ENCODE measurements at regions not wholly inside any gene's neighbourhood (a gene's known extent, or its start where the extent isn't known, plus 50 kb on each side); places are given as distances from the start of the nearest gene placed in this dataset.
"Not testable (repeated sequence)": the region's sequence is repeated elsewhere in the genome, so short reads cannot be mapped to it uniquely, and the experiment has no call there.

DNA sequence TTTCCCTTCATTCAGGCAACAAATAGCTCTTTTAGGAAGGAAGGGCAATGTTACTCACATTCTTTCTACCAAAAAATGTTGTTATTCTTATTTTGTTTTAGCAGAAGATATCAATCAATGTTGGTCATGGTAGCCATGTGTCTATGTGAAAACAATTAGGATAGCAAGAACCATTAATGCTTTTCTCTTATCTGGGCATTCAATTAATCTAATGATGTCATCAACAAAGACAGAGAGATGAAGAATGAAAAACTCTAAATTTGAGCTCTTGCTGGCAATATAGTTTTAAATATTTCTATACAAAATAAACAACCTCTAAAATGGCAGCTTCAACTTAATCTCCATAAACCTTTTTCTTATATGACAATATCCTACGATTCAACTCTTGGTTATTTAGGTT is 353.7 kb upstream of the ANKRD30A start:
- no peaks in the 10 kb centered on the region for H3K9me3 ChIP-seq

DNA sequence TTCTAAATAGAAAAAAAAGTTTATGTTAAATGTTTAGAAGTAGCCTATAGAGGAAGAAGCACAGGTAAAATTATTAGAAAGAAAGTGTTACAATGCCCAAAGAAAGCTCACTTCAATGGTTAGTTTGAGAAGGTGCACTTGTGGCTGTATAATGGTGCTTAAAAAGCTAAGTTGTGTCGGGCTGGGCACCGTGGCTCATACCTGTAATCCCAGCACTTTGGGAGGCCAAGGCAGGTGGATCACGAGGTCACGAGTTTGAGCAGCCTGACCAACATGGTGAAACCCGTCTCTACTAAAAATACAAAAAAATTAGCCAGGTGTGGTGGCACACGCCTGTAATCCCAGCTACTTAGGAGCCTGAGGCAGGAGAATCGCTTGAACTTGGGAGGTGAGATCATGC is 355.7 kb upstream of the ANKRD30A start:
- intact Hi-C loops (cut with DNase I; ENCODE audit: low total_unique reads); H3K9me3 ChIP-seq; H3K27me3 ChIP-seq; H3K4me3 ChIP-seq; H3K36me3 ChIP-seq; DNase-seq (ENCODE audit: low spot score in 2 of 2); H3K27ac ChIP-seq; H3K4me1 ChIP-seq: not testable (repeated sequence)

More for the DNA sequence above, 353.7 kb upstream of the ANKRD30A start:
- TF ChIP-seq, protein P1, sequence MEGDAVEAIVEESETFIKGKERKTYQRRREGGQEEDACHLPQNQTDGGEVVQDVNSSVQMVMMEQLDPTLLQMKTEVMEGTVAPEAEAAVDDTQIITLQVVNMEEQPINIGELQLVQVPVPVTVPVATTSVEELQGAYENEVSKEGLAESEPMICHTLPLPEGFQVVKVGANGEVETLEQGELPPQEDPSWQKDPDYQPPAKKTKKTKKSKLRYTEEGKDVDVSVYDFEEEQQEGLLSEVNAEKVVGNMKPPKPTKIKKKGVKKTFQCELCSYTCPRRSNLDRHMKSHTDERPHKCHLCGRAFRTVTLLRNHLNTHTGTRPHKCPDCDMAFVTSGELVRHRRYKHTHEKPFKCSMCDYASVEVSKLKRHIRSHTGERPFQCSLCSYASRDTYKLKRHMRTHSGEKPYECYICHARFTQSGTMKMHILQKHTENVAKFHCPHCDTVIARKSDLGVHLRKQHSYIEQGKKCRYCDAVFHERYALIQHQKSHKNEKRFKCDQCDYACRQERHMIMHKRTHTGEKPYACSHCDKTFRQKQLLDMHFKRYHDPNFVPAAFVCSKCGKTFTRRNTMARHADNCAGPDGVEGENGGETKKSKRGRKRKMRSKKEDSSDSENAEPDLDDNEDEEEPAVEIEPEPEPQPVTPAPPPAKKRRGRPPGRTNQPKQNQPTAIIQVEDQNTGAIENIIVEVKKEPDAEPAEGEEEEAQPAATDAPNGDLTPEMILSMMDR (IDR thresholded peaks at IDR 0.05) = no peak
- TF ChIP-seq POLR2AphosphoS5 (IDR thresholded peaks at IDR 0.05) (no peak), POLR2A (IDR thresholded peaks at IDR 0.05) (no peak)
- intact Hi-C loops (cut with DNase I; ENCODE audit: low total_unique reads) = no loop called here
- no peak overlapping the region for H3K4me3 ChIP-seq
- no peaks in the 10 kb centered on the region for H3K27me3 ChIP-seq
- no peaks in the 10 kb centered on the region for H3K36me3 ChIP-seq
- DNase-seq (ENCODE audit: low spot score in 2 of 2) = no peak
- no peak overlapping the region for H3K27ac ChIP-seq
- H3K4me1 ChIP-seq = no peaks in the 10 kb centered on the region

DNA sequence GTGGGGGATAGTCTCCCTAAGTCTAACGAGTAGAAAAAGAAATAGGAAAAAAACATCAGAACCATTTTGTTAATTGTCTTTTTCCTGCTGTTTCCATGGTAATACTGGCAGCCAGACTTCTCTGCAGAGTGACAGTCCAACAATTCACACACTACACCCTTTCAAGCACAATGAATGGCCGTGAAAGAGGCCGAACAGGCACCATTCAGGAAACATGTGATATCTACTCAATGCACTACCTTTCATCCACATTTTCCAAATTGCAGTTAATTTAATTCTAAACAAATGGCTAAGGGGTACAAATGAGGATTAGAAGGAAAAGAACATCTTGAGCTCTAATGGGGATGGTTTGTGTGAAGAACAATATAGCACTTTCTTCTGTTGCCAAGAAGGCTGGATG is 358.5 kb upstream of the ANKRD30A start:
- TF ChIP-seq, protein P1 (IDR thresholded peaks at IDR 0.05) = no peak
- no peak for TF ChIP-seq POLR2AphosphoS5 (IDR thresholded peaks at IDR 0.05)
- TF ChIP-seq POLR2A (IDR thresholded peaks at IDR 0.05) = no peak
- intact Hi-C loops (cut with DNase I; ENCODE audit: low total_unique reads) = no loop called here
- no peaks in the 10 kb centered on the region for H3K36me3 ChIP-seq
- H3K27ac ChIP-seq = no peak overlapping the region
- DNase-seq (ENCODE audit: low spot score in 2 of 2) = no peak
- no peaks in the 10 kb centered on the region for H3K9me3 ChIP-seq
- no peaks in the 10 kb centered on the region for H3K27me3 ChIP-seq
- no peaks in the 10 kb centered on the region for H3K4me1 ChIP-seq
- no peak overlapping the region for H3K4me3 ChIP-seq

DNA sequence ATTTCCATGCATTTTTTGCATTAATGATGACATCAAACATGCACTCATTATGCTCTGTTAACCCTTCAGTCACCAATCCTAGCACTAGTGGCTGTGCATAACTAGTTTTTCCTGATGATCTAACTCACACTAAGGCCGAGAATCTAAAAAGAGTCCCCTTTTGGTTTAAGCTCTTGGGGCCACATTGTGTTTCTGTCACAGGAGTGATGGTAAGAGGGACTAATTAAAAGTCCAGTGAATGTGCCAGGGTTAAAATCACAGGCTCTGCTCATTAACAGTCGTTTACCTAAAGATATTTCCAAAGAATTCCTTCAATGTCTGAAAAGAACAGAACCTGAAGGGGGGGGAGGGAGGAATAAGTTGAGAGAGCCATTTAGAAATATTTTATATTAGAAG is 359.0 kb upstream of the ANKRD30A start:
- H3K27me3 ChIP-seq = no peaks in the 10 kb centered on the region
- no peaks in the 10 kb centered on the region for H3K36me3 ChIP-seq
- TF ChIP-seq POLR2AphosphoS5 (IDR thresholded peaks at IDR 0.05) (no peak), POLR2A (IDR thresholded peaks at IDR 0.05) (no peak)
- no peaks in the 10 kb centered on the region for H3K9me3 ChIP-seq
- no peak overlapping the region for H3K27ac ChIP-seq
- DNase-seq (ENCODE audit: low spot score in 2 of 2) = no peak
- H3K4me1 ChIP-seq = no peaks in the 10 kb centered on the region
- no peak overlapping the region for H3K4me3 ChIP-seq
- intact Hi-C loops (cut with DNase I; ENCODE audit: low total_unique reads) = no loop called here

DNA sequence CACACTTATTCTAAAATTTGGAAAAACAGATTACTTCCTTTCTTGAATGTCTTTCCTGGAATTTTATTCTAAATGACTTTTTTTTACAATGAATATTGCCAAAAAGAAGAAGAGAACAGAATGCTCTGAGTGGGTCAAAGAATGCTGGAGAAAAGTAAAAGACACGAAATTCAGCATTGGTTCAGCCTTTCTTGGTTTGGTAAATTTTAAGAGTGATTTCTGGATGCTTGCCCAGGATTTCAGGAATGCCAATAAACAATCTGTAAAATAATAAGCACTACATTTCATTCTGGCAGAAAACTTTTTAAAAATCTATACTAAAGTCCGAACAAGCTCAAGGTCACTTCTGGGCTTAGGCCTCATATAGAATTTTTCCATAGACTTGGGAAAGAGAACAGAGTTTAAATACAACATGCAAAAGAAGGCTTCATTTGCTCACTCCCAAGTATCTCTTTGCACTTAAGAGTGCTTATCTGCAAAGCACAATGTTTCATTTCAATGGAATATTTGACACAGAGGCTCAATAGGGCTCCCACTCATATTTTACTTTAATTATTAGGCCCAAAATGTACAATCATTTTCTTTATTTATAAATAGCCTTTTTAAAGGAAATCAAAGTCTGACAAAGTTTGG is 359.5 kb upstream of the ANKRD30A start:
- H3K9me3 ChIP-seq = no peaks in the 10 kb centered on the region
- intact Hi-C loops (cut with DNase I; ENCODE audit: low total_unique reads) = no loop called here
- H3K4me3 ChIP-seq = no peak overlapping the region
- no peaks in the 10 kb centered on the region for H3K36me3 ChIP-seq
- H3K27me3 ChIP-seq = no peaks in the 10 kb centered on the region
- no peak overlapping the region for H3K27ac ChIP-seq
- no peak for DNase-seq (ENCODE audit: low spot score in 2 of 2)
- TF ChIP-seq POLR2AphosphoS5 (IDR thresholded peaks at IDR 0.05) (no peak), POLR2A (IDR thresholded peaks at IDR 0.05) (no peak)
- no peaks in the 10 kb centered on the region for H3K4me1 ChIP-seq

DNA sequence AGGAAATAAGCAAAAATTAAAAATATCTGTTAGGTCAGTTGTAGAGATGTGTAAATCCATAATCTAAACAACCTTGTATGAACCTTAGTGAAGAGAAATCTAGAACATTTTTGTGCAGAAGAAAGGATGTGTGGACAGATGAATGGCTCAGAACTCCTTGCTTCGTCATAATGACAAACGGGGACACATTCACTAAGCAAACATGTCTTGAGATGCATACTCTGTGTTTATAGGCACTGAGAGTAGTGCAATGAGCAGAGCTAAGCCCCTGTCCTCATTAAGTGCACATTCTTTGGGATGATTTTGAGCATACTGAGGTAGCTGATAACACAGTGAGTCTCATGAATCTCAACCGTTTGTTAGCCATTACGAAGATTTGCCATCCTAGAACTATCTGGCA is 360.6 kb upstream of the ANKRD30A start:
- Histone ChIP-seq H3K36me3 (no peaks in the 10 kb centered on the region), H3K27me3 (no peaks in the 10 kb centered on the region), H3K4me3 (no peak overlapping the region), H3K4me1 (no peaks in the 10 kb centered on the region), H3K27ac (no peak overlapping the region), H3K9me3 (no peaks in the 10 kb centered on the region)
- DNase-seq (ENCODE audit: low spot score in 2 of 2) = no peak
- TF ChIP-seq POLR2A (IDR thresholded peaks at IDR 0.05) (no peak), POLR2AphosphoS5 (IDR thresholded peaks at IDR 0.05) (no peak)
- TF ChIP-seq, protein P1 (IDR thresholded peaks at IDR 0.05) = no peak
- intact Hi-C loops (cut with DNase I; ENCODE audit: low total_unique reads) = no loop called here

DNA sequence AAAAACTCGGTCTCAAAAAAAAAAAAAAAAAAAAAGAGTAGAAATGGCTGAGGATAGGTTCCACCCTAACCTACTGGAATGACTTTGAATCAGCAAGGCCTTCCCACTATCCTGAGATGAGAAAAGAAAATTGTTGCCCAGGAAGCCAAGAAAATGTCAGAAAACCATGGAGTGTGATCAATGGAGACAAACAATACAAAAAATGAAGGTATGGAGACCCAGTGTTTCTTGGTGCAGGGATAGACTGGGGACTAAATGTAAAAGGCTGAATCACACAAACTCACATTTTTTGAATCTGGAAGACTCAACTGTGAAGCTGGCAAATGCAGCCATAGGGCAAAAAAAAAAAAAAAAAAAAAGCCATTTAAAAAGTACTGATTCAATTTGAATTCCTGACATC is 364.3 kb upstream of the ANKRD30A start:
- H3K4me1 ChIP-seq = no peaks in the 10 kb centered on the region
- no peaks in the 10 kb centered on the region for H3K27me3 ChIP-seq
- no peak for TF ChIP-seq POLR2AphosphoS5 (IDR thresholded peaks at IDR 0.05)
- TF ChIP-seq, protein P1 (IDR thresholded peaks at IDR 0.05) = no peak
- no peak overlapping the region for H3K4me3 ChIP-seq
- H3K36me3 ChIP-seq = no peaks in the 10 kb centered on the region
- H3K9me3 ChIP-seq = no peaks in the 10 kb centered on the region
- H3K27ac ChIP-seq = no peak overlapping the region
- intact Hi-C loops (cut with DNase I; ENCODE audit: low total_unique reads) = no loop called here
- no peak for DNase-seq (ENCODE audit: low spot score in 2 of 2)
